Inferior parietal cortex (tissue), 1 donor: ENCODE measurements at regions not wholly inside any gene's neighbourhood (a gene's known extent, or its start where the extent isn't known, plus 50 kb on each side); places are given as distances from the start of the nearest gene placed in this dataset.

ENCODE experiments used
- DNase-seq: peaks from one replicate; pipeline ENCODE4 v3.0.0-alpha.2; 2016; ENCODE audit errors: extremely low spot score

- no peak for DNase-seq
Observed at GRCh38 chr2:134141598-134142340, 112.1 kb upstream of the MGAT5 start.

- DNase-seq: no peak
Observed at GRCh38 chr2:134142341-134142738, 111.5 kb upstream of the MGAT5 start.

- DNase-seq: no peak
Observed at GRCh38 chr2:134142903-134143302, 111.0 kb upstream of the MGAT5 start.

- no peak for DNase-seq
Observed at GRCh38 chr2:134143568-134143967, 110.3 kb upstream of the MGAT5 start.

GRCh38 chr2:134144081-134144596 lies 109.7 kb upstream of the MGAT5 start:
- DNase-seq: no peak

- DNase-seq: no peak
Observed at GRCh38 chr2:134144651-134145050, 109.2 kb upstream of the MGAT5 start.

- DNase-seq: no peak
Observed at GRCh38 chr2:134145519-134145918, 108.4 kb upstream of the MGAT5 start.

- no peak for DNase-seq
Observed at GRCh38 chr2:134146161-134146560, 107.7 kb upstream of the MGAT5 start.

GRCh38 chr2:134146620-134147019 lies 107.3 kb upstream of the MGAT5 start:
- no peak for DNase-seq

- no peak for DNase-seq
Observed at GRCh38 chr2:134148172-134148571, 105.7 kb upstream of the MGAT5 start.

- no peak for DNase-seq
Observed at GRCh38 chr2:134148843-134149472, 104.9 kb upstream of the MGAT5 start.

GRCh38 chr2:134149904-134150303 lies 104.0 kb upstream of the MGAT5 start:
- DNase-seq: no peak

- DNase-seq: no peak
Observed at GRCh38 chr2:134150760-134151159, 103.1 kb upstream of the MGAT5 start.

- no peak for DNase-seq
Observed at GRCh38 chr2:134152045-134153010, 101.5 kb upstream of the MGAT5 start.

- DNase-seq: no peak
Observed at GRCh38 chr2:134153294-134153880, 100.5 kb upstream of the MGAT5 start.

- no peak for DNase-seq
Observed at GRCh38 chr2:134154246-134154645, 99.6 kb upstream of the MGAT5 start.

- DNase-seq: no peak
Observed at GRCh38 chr2:134155134-134155533, 98.7 kb upstream of the MGAT5 start.

- no peak for DNase-seq
Observed at GRCh38 chr2:134158295-134158694, 95.6 kb upstream of the MGAT5 start.

GRCh38 chr2:134161170-134161547 lies 92.7 kb upstream of the MGAT5 start:
- no peak for DNase-seq

GRCh38 chr2:134163336-134163735 lies 90.5 kb upstream of the MGAT5 start:
- DNase-seq: no peak

GRCh38 chr2:134164306-134164705 lies 89.6 kb upstream of the MGAT5 start:
- no peak for DNase-seq

- DNase-seq: no peak
Observed at GRCh38 chr2:134167015-134167414, 86.9 kb upstream of the MGAT5 start.
